Gastrocnemius medialis (tissue), 4 donors: ENCODE measurements at regions not wholly inside any gene's neighbourhood (a gene's known extent, or its start where the extent isn't known, plus 50 kb on each side); places are given as distances from the start of the nearest gene placed in this dataset.

Experiments
- ATAC-seq, 2 donors: fragments of 150-250 bp; one replicate each; pipeline ENCODE4 v1.9.1; 2016
- DNase-seq, 2 donors: peaks; one replicate each; pipeline ENCODE4 v3.0.0-alpha.2; 2019
- H3K27ac ChIP-seq, 4 donors: fragments of 200-600 bp; sonication (generic); 1 replicate in 1 of 4; 2 replicates in 3 of 4; pipeline ENCODE4 v1.5.1; 2016 to 2018; ENCODE audit warnings: mild to moderate bottlenecking in 2 of 4, moderate library complexity in 1 of 4
- H3K27me3 ChIP-seq, 3 donors: fragments of 200-600 bp; sonication (generic) in 2 of 3; 1 replicate in 1 of 3; 2 replicates in 2 of 3; pipeline versions ENCODE4 v1.5.1 to v1.6.0; 2016 to 2019; ENCODE audit warnings: mild to moderate bottlenecking in 1 of 3, moderate library complexity in 1 of 3
- H3K36me3 ChIP-seq, 2 donors: fragments of 200-600 bp; sonication (generic) in 1 of 2; one replicate each; pipeline ENCODE4 v1.5.1; 2017 to 2018
- H3K4me1 ChIP-seq, 2 donors: fragments of 200-600 bp; sonication (generic) in 1 of 2; one replicate each; pipeline ENCODE4 v1.5.1; 2016 to 2017; ENCODE audit warnings: mild to moderate bottlenecking in 2 of 2
- H3K4me3 ChIP-seq, 4 donors: fragments of 200-600 bp; sonication (generic) in 3 of 4; 1 replicate in 1 of 4; 2 replicates in 3 of 4; pipeline ENCODE4 v1.5.1; 2016 to 2019; ENCODE audit warnings: mild to moderate bottlenecking in 2 of 4
- H3K9me3 ChIP-seq, 3 donors: fragments of 200-600 bp; sonication (generic) in 2 of 3; 1 replicate in 1 of 3; 2 replicates in 2 of 3; pipeline ENCODE4 v1.5.1; 2016 to 2019
- POLR2A ChIP-seq, 2 donors: fragments of 450-650 bp; IDR thresholded peaks; one replicate each; pipeline ENCODE4 v1.6.1; 2017; ENCODE audit warnings: antibody characterized with exemption in 2 of 2, mild to moderate bottlenecking in 2 of 2, moderate library complexity in 2 of 2
- in situ Hi-C, 4 donors: fragments of 200-750 bp; cut with MboI; loops; one replicate each; pipeline versions ENCODE4 v1.15.0 to v1.8.0; 2017; ENCODE audit warnings: low sequenced_read_pairs in 4 of 4
- intact Hi-C: fragments of 100-400 bp; cut with DNase I; formaldehyde crosslinking; loops from one replicate; pipeline ENCODE4 v1.15.1; 2023; ENCODE audit warnings: low total_unique reads
- TF ChIP-seq, protein P1 (sequence below), 5 experiments: fragments of 450-650 bp in 3 of 5; fragments of 200-600 bp in 2 of 5; sonication (generic) in 2 of 5; IDR thresholded peaks in 4 of 5; conservative IDR thresholded peaks in 1 of 5; 1 replicate in 4 of 5; 2 replicates in 1 of 5; pipeline ENCODE4 v1.5.1; 2016 to 2019; ENCODE audit warnings: antibody characterized with exemption in 5 of 5, mild to moderate bottlenecking in 3 of 5, moderate library complexity in 3 of 5

DNA sequence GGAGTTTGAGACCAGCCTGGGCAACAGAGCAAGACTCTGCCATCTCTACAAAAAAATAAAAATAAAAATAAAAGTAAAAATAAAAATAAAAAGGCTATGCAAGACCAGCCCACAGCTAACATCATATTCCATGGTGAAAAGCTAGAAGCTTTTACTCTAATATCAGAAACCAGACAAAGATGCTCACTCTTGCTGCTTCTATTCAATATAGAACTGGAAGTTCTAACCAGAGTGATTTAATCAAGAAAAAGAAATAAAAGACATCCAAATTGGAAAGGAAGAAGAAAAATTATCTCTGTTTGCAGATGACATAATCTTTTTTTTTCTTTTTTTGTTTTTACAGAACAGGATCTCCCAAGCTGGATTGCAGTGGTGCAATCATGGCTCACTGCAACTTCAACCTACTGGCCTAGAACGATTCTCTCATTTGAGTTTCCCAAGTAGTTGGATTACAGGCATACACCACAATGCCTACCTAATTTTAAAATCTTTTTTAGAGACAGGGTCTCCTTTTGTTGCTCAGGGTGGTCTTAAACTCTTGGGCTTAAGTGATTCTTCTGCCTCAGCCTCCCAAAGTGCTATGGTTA, 100.7 kb upstream of the JAG1 start:
- intact Hi-C loops, result no loop called here
- no peaks in the 10 kb centered on the region for H3K4me1 ChIP-seq
- H3K36me3 ChIP-seq, result no peaks in the 10 kb centered on the region
- in situ Hi-C loops, result no loop called here
- ATAC-seq (no peak), DNase-seq (no peak)
- no peaks in the 10 kb centered on the region for H3K27me3 ChIP-seq
- H3K27ac ChIP-seq, result no peak overlapping the region
- H3K9me3 ChIP-seq, result no peaks in the 10 kb centered on the region
- H3K4me3 ChIP-seq, result no peak overlapping the region
- TF ChIP-seq, protein P1, sequence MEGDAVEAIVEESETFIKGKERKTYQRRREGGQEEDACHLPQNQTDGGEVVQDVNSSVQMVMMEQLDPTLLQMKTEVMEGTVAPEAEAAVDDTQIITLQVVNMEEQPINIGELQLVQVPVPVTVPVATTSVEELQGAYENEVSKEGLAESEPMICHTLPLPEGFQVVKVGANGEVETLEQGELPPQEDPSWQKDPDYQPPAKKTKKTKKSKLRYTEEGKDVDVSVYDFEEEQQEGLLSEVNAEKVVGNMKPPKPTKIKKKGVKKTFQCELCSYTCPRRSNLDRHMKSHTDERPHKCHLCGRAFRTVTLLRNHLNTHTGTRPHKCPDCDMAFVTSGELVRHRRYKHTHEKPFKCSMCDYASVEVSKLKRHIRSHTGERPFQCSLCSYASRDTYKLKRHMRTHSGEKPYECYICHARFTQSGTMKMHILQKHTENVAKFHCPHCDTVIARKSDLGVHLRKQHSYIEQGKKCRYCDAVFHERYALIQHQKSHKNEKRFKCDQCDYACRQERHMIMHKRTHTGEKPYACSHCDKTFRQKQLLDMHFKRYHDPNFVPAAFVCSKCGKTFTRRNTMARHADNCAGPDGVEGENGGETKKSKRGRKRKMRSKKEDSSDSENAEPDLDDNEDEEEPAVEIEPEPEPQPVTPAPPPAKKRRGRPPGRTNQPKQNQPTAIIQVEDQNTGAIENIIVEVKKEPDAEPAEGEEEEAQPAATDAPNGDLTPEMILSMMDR (IDR thresholded peaks at IDR 0.05 in 4 of 5, conservative IDR thresholded peaks at IDR 0.05 in 1 of 5), result no peak
- no peak for TF ChIP-seq POLR2A (IDR thresholded peaks at IDR 0.05)

DNA sequence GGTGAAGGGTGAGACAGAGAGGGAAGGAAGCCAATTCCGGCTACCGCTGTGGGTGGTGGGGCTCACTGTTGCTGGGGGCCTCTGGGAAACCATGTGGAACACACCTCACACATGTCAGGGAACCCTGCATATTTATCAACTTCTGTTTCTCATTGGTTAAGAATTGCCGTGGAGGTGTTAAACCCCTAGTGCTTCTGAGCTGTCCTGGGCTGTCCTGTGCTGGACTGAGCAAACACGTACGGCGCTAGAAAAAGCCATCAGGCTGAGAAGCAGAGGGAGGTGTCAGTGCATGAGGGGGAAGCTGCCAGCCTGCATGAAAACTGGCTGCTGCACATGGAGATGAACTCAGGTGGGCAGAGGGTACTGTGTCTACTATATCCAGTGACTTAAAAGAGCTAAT, 103.9 kb upstream of the JAG1 start:
- Histone ChIP-seq H3K27ac (no peak overlapping the region), H3K4me3 (no peak overlapping the region), H3K4me1 (no peaks in the 10 kb centered on the region), H3K9me3 (no peaks in the 10 kb centered on the region), H3K36me3 (no peaks in the 10 kb centered on the region), H3K27me3 (no peaks in the 10 kb centered on the region)
- ATAC-seq (no peak), DNase-seq (no peak)
- TF ChIP-seq, protein P1 (IDR thresholded peaks at IDR 0.05 in 4 of 5, conservative IDR thresholded peaks at IDR 0.05 in 1 of 5), result no peak
- TF ChIP-seq POLR2A (IDR thresholded peaks at IDR 0.05), result no peak
- in situ Hi-C loops (no loop called here), intact Hi-C loops (no loop called here)

DNA sequence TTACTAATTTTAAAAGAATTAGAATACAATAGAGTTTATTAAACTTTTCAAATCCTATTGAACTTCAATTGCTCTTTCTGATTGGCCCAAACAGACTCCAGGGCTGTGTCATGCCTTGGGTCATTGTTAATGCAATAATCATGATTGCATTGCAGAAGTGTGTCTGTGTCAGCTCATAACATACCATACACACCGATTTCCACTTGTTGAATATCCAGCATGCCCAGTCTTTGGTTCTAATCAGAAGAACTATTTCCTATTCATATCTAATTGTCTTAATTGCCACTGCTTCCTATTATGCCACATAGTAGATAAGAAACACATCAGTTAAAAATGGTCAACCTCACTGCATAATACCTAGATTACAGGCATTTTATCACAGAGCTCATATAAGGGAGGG, 106.1 kb upstream of the JAG1 start:
- Histone ChIP-seq H3K27ac (no peak overlapping the region), H3K36me3 (no peaks in the 10 kb centered on the region), H3K4me3 (no peak overlapping the region), H3K4me1 (peaks cover 14 to 15% of the 10 kb centered on the region in 2 donors), H3K9me3 (no peaks in the 10 kb centered on the region), H3K27me3 (no peaks in the 10 kb centered on the region)
- intact Hi-C loops (no loop called here), in situ Hi-C loops (no loop called here)
- DNase-seq (no peak), ATAC-seq (no peak)
- TF ChIP-seq, protein P1 (IDR thresholded peaks at IDR 0.05 in 4 of 5, conservative IDR thresholded peaks at IDR 0.05 in 1 of 5), result no peak
- TF ChIP-seq POLR2A (IDR thresholded peaks at IDR 0.05), result no peak

DNA sequence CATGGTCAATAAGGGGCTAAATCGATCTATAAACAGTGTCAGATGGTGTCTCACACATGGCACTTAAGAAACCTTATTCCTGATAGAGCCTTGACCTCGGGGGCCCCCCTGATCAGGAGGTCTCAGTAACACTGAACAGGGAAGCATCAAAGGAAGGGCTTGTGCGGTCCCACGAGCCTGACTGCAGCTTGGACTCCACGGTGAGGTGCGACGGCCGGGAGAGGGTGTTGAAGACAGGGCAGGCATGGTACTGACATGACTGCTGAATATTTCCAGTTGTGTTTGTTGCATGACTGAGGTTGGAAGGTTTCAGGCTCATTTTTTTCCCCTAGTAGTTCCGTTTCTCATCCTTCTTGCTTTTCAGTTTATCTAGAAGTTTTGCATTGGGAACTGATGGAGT, 107.1 kb upstream of the JAG1 start:
- no peak for TF ChIP-seq POLR2A (IDR thresholded peaks at IDR 0.05)
- TF ChIP-seq, protein P1 (IDR thresholded peaks at IDR 0.05 in 4 of 5, conservative IDR thresholded peaks at IDR 0.05 in 1 of 5), result no peak
- H3K36me3 ChIP-seq, result no peaks in the 10 kb centered on the region
- no peaks in the 10 kb centered on the region for H3K27me3 ChIP-seq
- peaks cover 14 to 15% of the 10 kb centered on the region in 2 donors for H3K4me1 ChIP-seq
- no peak for ATAC-seq
- no peaks in the 10 kb centered on the region for H3K9me3 ChIP-seq
- H3K4me3 ChIP-seq, result no peak overlapping the region
- DNase-seq, result no peak
- no peak overlapping the region for H3K27ac ChIP-seq
- in situ Hi-C loops, result no loop called here
- intact Hi-C loops, result no loop called here

DNA sequence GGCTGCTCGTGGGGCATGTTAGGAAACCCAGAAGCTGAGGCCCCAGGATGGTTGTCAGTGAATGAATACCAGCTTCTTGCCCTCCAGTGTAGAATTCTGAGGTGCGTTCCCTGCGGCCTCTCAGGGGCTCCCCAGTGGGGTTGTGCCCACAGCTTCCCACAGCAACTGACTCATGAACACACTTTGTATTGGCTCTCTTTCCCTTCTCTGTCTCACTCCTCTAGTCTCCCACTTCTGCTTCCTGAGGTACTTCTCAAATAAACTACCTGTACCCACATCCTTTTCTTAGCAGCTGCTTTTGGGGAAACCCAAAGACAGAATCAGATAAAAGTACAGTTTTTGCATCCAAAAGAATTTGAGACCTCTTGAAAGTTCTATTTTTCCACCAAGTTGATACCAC, 107.7 kb upstream of the JAG1 start:
- Histone ChIP-seq H3K27me3 (no peaks in the 10 kb centered on the region), H3K4me1 (peaks cover 14 to 15% of the 10 kb centered on the region in 2 donors), H3K4me3 (no peak overlapping the region), H3K36me3 (no peaks in the 10 kb centered on the region), H3K9me3 (no peaks in the 10 kb centered on the region), H3K27ac (no peak overlapping the region)
- no peak for ATAC-seq
- TF ChIP-seq POLR2A (IDR thresholded peaks at IDR 0.05), result no peak
- TF ChIP-seq, protein P1 (IDR thresholded peaks at IDR 0.05 in 4 of 5, conservative IDR thresholded peaks at IDR 0.05 in 1 of 5), result no peak
- no peak for DNase-seq
- in situ Hi-C loops (no loop called here), intact Hi-C loops (no loop called here)
